ENCODE measurements at regions not wholly inside any gene's neighbourhood (a gene's known extent, or its start where the extent isn't known, plus 50 kb on each side); places are given as distances from the start of the nearest gene placed in this dataset.

- Histone ChIP-seq H3K27ac (no peak overlapping the region), H3K27me3 (peaks cover 0 to 7% (median 0%) of the 10 kb centered on the region in 4 donors), H3K36me3 (no peaks in the 10 kb centered on the region), H3K4me3 (no peak overlapping the region), H3K9me3 (no peaks in the 10 kb centered on the region), H3K4me1 (no peaks in the 10 kb centered on the region)
- TF ChIP-seq CTCF (IDR thresholded peaks at IDR 0.05) = no peak
- no peak for TF ChIP-seq POLR2A (IDR thresholded peaks at IDR 0.05)
- intact Hi-C loops (cut with DNase I) = no loop called here
- 50 to 88% methylated on average over 1 of the region's 1 CpG for WGBS, 2 donors
- DNase-seq = no peak
Observed at GRCh38 chr16:22736791-22737190, 77.2 kb upstream of the HS3ST2 start.

- TF ChIP-seq CTCF (IDR thresholded peaks at IDR 0.05) = no peak
- TF ChIP-seq POLR2A (IDR thresholded peaks at IDR 0.05) = no peak
- no peak for DNase-seq
- Histone ChIP-seq H3K27ac (no peak overlapping the region), H3K27me3 (peaks cover 0 to 2% (median 0%) of the 10 kb centered on the region in 4 donors), H3K9me3 (no peaks in the 10 kb centered on the region), H3K4me1 (no peaks in the 10 kb centered on the region), H3K4me3 (no peak overlapping the region), H3K36me3 (no peaks in the 10 kb centered on the region)
- WGBS, 2 donors = 55 to 65% methylated on average over 3 of the region's 3 CpGs
- intact Hi-C loops (cut with DNase I) = no loop called here
Observed at GRCh38 chr16:22739077-22739476, 74.9 kb upstream of the HS3ST2 start.

GRCh38 chr16:22743401-22743800, 70.6 kb upstream of the HS3ST2 start:
- whole genome bisulfite sequencing, 2 donors = 55 to 74% methylated on average over 4 of the region's 4 CpGs
- DNase-seq = no peak
- no peaks in the 10 kb centered on the region for H3K4me1 ChIP-seq
- H3K36me3 ChIP-seq = no peaks in the 10 kb centered on the region
- intact Hi-C loops (cut with DNase I) = no loop called here
- no peak overlapping the region for H3K27ac ChIP-seq
- H3K9me3 ChIP-seq = no peaks in the 10 kb centered on the region
- no peak for TF ChIP-seq POLR2A (IDR thresholded peaks at IDR 0.05)
- no peak for TF ChIP-seq CTCF (IDR thresholded peaks at IDR 0.05)
- no peak overlapping the region for H3K4me3 ChIP-seq
- H3K27me3 ChIP-seq = no peaks in the 10 kb centered on the region

- H3K27ac ChIP-seq = no peak overlapping the region
- no peaks in the 10 kb centered on the region for H3K4me1 ChIP-seq
- 58 to 62% methylated on average over 4 of the region's 5 CpGs for WGBS, 2 donors
- H3K36me3 ChIP-seq = no peaks in the 10 kb centered on the region
- no peak overlapping the region for H3K4me3 ChIP-seq
- intact Hi-C loops (cut with DNase I) = no loop called here
- no peaks in the 10 kb centered on the region for H3K9me3 ChIP-seq
- peaks cover 0 to 5% (median 0%) of the 10 kb centered on the region in 4 donors for H3K27me3 ChIP-seq
- no peak for TF ChIP-seq CTCF (IDR thresholded peaks at IDR 0.05)
- DNase-seq = no peak
Observed at GRCh38 chr16:22751104-22751667, 62.8 kb upstream of the HS3ST2 start.

- intact Hi-C loops (cut with DNase I) = no loop called here
- WGBS, 2 donors = 60 to 93% methylated on average over 2 of the region's 2 CpGs
- TF ChIP-seq POLR2A (IDR thresholded peaks at IDR 0.05) = no peak
- TF ChIP-seq CTCF (IDR thresholded peaks at IDR 0.05) = no peak
- Histone ChIP-seq H3K9me3 (no peaks in the 10 kb centered on the region), H3K27me3 (peaks cover 0 to 5% (median 0%) of the 10 kb centered on the region in 4 donors), H3K4me1 (no peaks in the 10 kb centered on the region), H3K27ac (no peak overlapping the region), H3K36me3 (no peaks in the 10 kb centered on the region), H3K4me3 (no peak overlapping the region)
- DNase-seq = no peak
Observed at GRCh38 chr16:22751685-22752084, 62.3 kb upstream of the HS3ST2 start.

Data from esophagus squamous epithelium (tissue), 5 donors.